GM12892 (cell line): ENCODE measurements at regions not wholly inside any gene's neighbourhood (a gene's known extent, or its start where the extent isn't known, plus 50 kb on each side); places are given as distances from the start of the nearest gene placed in this dataset.

Experiments used
- POLR2A ChIP-seq: IDR thresholded peaks from 2 replicates; pipeline ENCODE4 v1.6.1; 2011; ENCODE audit warnings: low read depth, low read length, control low read depth
- POLR2AphosphoS5 ChIP-seq: IDR thresholded peaks from 2 replicates; pipeline ENCODE4 v1.6.1; 2011; ENCODE audit warnings: low read depth, low read length, control low read depth
- TAF1 ChIP-seq: IDR thresholded peaks from 2 replicates; pipeline ENCODE4 v1.6.1; 2011; ENCODE audit warnings: low read depth, mild to moderate bottlenecking, control low read depth, low read length, borderline replicate concordance

- TF ChIP-seq POLR2A (no peak), POLR2AphosphoS5 (no peak), TAF1 (no peak)
Measured at GRCh38 chr3:19725000-19725399, 209.0 kb downstream of the EFHB start.
